Parathyroid adenoma (tissue), 2 donors: ENCODE measurements at regions not wholly inside any gene's neighbourhood (a gene's known extent, or its start where the extent isn't known, plus 50 kb on each side); places are given as distances from the start of the nearest gene placed in this dataset.

Experiments used
- H2AFZ ChIP-seq: fragments of 300-600 bp; sonication (generic); one replicate; pipeline ENCODE4 v1.7.0; 2017; ENCODE audit warnings: antibody characterized with exemption, mild to moderate bottlenecking
- H3K27ac ChIP-seq: fragments of 300-600 bp; sonication (generic); one replicate; pipeline ENCODE4 v1.7.0; 2017
- H3K27me3 ChIP-seq: fragments of 300-600 bp; sonication (generic); one replicate; pipeline ENCODE4 v1.7.0; 2017; ENCODE audit warnings: low read length; ENCODE audit not compliant: control insufficient read depth, insufficient read depth
- H3K36me3 ChIP-seq: fragments of 300-600 bp; sonication (generic); one replicate; pipeline ENCODE4 v1.7.0; 2017; ENCODE audit warnings: low read length; ENCODE audit not compliant: control insufficient read depth, insufficient read depth
- H3K4me1 ChIP-seq: fragments of 300-600 bp; sonication (generic); one replicate; pipeline ENCODE4 v1.7.0; 2017; ENCODE audit warnings: control low read depth
- H3K4me2 ChIP-seq: fragments of 300-600 bp; sonication (generic); one replicate; pipeline ENCODE4 v1.7.0; 2017; ENCODE audit warnings: low read length
- H3K4me3 ChIP-seq: fragments of 300-600 bp; sonication (generic); one replicate; pipeline ENCODE4 v1.7.0; 2017; ENCODE audit warnings: low read depth, low read length
- H3K79me2 ChIP-seq: fragments of 300-600 bp; sonication (generic); one replicate; pipeline ENCODE4 v1.7.0; 2017; ENCODE audit warnings: control low read depth
- H3K9ac ChIP-seq: fragments of 300-600 bp; sonication (generic); one replicate; pipeline ENCODE4 v1.7.0; 2017; ENCODE audit warnings: mild to moderate bottlenecking
- H3K9me3 ChIP-seq: fragments of 300-600 bp; sonication (generic); one replicate; pipeline ENCODE4 v1.7.0; 2017; ENCODE audit warnings: low read length; ENCODE audit not compliant: control insufficient read depth
- TF ChIP-seq, protein P1 (sequence below): fragments of 300-600 bp; sonication (generic); IDR thresholded peaks from one replicate; pipeline ENCODE4 v1.7.0; 2017; ENCODE audit warnings: antibody characterized with exemption, mild to moderate bottlenecking
- donor health status: primary hyperparathyroidism.

DNA sequence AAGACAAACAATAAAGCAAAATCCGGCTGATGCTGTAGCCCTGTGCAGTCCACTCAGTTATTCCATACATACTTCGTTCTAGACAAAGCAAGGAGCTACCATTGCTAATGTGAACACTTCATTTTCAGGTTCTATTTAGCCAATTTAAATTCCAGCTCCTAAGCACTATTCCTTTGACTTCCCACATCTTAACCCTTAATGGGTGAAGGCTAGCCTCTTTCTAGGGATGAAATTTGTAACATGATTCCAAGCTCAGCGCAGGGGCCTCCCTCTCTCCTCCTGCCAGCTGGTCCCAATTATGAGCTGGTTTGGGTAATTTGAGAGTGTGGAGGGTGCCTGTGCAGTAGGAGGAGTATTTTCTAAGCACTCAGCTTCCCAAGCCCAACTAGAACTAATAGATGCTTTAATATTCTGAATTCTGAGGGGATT lies 53.9 kb upstream of the PTGFRN start:
- H3K79me2 ChIP-seq = no peaks in the 10 kb centered on the region
- no peaks in the 10 kb centered on the region for H3K27me3 ChIP-seq
- no peaks in the 10 kb centered on the region for H3K36me3 ChIP-seq
- no peak overlapping the region for H3K9ac ChIP-seq
- H2AFZ ChIP-seq = no peak overlapping the region
- no peaks in the 10 kb centered on the region for H3K9me3 ChIP-seq
- H3K4me1 ChIP-seq = no peaks in the 10 kb centered on the region
- H3K27ac ChIP-seq = no peak overlapping the region
- no peak overlapping the region for H3K4me3 ChIP-seq
- TF ChIP-seq, protein P1, sequence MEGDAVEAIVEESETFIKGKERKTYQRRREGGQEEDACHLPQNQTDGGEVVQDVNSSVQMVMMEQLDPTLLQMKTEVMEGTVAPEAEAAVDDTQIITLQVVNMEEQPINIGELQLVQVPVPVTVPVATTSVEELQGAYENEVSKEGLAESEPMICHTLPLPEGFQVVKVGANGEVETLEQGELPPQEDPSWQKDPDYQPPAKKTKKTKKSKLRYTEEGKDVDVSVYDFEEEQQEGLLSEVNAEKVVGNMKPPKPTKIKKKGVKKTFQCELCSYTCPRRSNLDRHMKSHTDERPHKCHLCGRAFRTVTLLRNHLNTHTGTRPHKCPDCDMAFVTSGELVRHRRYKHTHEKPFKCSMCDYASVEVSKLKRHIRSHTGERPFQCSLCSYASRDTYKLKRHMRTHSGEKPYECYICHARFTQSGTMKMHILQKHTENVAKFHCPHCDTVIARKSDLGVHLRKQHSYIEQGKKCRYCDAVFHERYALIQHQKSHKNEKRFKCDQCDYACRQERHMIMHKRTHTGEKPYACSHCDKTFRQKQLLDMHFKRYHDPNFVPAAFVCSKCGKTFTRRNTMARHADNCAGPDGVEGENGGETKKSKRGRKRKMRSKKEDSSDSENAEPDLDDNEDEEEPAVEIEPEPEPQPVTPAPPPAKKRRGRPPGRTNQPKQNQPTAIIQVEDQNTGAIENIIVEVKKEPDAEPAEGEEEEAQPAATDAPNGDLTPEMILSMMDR = no peak
- H3K4me2 ChIP-seq = no peak overlapping the region

DNA sequence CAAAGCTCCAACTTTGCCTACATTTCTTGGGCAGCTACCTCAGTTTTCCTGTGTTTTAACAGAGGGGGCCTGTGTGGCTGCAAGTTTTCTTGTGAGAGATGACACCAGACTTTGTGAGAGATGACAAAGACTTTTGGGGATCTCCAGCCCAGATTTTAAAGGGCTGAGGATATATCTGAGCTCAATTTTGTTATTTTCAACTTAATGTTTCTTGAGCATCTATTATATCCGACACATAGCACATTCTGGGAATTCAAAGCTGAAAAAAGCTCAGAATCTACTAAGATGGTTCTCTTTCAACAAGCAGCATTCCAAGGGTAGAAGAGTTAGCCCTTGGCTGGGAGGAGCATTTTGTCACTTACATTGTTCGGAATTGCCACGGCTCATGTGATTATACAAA lies 53.4 kb upstream of the PTGFRN start:
- Histone ChIP-seq H3K4me1 (no peaks in the 10 kb centered on the region), H3K27me3 (no peaks in the 10 kb centered on the region), H2AFZ (no peak overlapping the region), H3K4me2 (no peak overlapping the region), H3K9ac (no peak overlapping the region), H3K36me3 (no peaks in the 10 kb centered on the region), H3K79me2 (no peaks in the 10 kb centered on the region), H3K4me3 (no peak overlapping the region), H3K9me3 (no peaks in the 10 kb centered on the region), H3K27ac (no peak overlapping the region)
- TF ChIP-seq, protein P1 = no peak

GRCh38 chr1:116857092-116857491 lies 52.6 kb upstream of the PTGFRN start:
- H3K4me1 ChIP-seq = no peaks in the 10 kb centered on the region
- TF ChIP-seq, protein P1 = no peak
- H3K27ac ChIP-seq = no peak overlapping the region
- no peaks in the 10 kb centered on the region for H3K27me3 ChIP-seq
- no peaks in the 10 kb centered on the region for H3K36me3 ChIP-seq
- no peak overlapping the region for H2AFZ ChIP-seq
- H3K9ac ChIP-seq = no peak overlapping the region
- no peak overlapping the region for H3K4me2 ChIP-seq
- no peak overlapping the region for H3K4me3 ChIP-seq
- H3K9me3 ChIP-seq = no peaks in the 10 kb centered on the region
- no peaks in the 10 kb centered on the region for H3K79me2 ChIP-seq
